ENCODE measurements at regions not wholly inside any gene's neighbourhood (a gene's known extent, or its start where the extent isn't known, plus 50 kb on each side); places are given as distances from the start of the nearest gene placed in this dataset.
"Not testable (repeated sequence)": the region's sequence is repeated elsewhere in the genome, so short reads cannot be mapped to it uniquely, and the experiment has no call there.

DNA sequence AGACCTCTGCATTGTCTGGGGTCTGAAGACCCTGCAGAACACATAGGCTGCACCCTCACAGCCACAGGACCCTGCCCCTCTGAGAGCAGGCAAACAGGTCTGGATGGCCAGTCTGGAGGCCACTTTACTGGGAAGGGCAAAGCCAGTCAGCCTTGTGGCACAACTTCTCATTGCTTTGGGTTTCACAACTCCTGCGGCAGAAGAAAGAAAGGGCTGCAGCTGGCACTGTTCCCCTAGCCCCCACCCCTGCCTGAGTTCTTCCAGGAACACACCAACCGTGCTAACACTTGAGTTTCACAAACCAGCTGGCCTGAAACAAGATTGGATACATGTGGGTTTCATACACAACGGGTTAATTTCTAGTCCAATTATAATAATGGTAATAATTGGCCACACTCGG is 276.5 kb upstream of the MGAT5 start:
- no peak for DNase-seq (ENCODE audit: low read depth)

GRCh38 chr2:133982256-133982655 is 271.6 kb upstream of the MGAT5 start:
- DNase-seq (ENCODE audit: low read depth) = no peak

GRCh38 chr2:133985563-133985962 is 268.3 kb upstream of the MGAT5 start:
- no peak for DNase-seq (ENCODE audit: low read depth)

- peak; percentile 9 for DNase-seq (ENCODE audit: low read depth)
Observed at GRCh38 chr2:133986081-133986837, 267.6 kb upstream of the MGAT5 start.

- no peak for DNase-seq (ENCODE audit: low read depth)
Observed at GRCh38 chr2:133986881-133987795, 266.7 kb upstream of the MGAT5 start.

DNA sequence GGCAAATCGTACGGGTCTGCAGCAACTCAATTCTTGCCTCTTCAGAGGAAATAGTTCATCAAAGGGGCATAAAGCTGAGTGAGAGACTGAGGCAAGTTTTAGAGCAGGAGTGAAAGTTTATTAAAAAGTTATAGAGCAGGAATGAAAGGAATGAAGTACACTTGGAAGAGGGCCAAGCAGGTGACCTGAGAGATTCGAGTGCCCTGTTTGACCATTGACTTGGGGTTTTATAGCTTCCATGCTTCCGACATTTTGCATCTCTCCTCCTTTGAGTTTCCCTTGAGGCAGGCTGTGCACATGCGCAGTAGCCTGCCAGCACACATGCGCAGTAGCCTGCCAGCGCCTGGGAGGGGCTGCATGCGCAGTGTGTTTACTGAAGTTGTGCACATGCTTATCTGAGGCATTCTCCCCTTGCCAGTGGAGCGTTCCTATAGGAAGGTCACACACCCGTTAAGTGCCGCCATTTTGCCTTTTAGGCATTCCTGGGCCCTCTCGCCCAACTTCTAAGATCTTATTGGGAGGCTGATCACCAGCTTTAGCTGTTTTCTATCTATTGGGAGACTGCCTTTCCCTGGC is 265.5 kb upstream of the MGAT5 start:
- DNase-seq (ENCODE audit: low read depth) = no peak

DNA sequence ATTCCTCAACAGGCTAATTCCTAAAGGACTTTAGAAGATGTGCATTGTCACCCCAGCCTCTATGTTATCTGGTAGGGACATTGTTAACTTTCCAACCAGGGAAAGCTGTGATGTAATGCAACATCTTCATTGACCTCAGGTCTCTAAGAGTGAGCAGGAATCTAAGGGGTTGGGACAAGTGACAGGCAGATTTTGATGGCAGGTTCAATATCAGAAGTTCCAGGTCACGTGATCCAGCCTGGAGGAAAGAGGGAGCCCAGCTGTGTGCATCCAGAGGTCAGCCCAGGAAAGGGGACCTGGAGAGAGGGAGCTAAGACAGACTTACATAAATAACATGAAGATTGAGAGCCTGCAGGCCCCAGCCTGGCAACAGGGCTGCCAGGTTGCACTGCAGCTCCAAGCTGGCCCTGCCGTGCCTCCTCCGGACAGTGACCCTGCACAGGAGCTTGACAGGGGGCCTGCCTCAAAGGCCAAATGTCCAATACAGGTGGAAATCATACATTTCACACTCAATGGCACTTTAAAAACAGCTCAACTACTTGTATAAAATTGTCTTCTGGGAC is 262.2 kb upstream of the MGAT5 start:
- no peak for DNase-seq (ENCODE audit: low read depth)

GRCh38 chr2:133992454-133992853 is 261.4 kb upstream of the MGAT5 start:
- no peak for DNase-seq (ENCODE audit: low read depth)

- no peak for DNase-seq (ENCODE audit: low read depth)
Observed at GRCh38 chr2:133993160-133993559, 260.7 kb upstream of the MGAT5 start.

DNA sequence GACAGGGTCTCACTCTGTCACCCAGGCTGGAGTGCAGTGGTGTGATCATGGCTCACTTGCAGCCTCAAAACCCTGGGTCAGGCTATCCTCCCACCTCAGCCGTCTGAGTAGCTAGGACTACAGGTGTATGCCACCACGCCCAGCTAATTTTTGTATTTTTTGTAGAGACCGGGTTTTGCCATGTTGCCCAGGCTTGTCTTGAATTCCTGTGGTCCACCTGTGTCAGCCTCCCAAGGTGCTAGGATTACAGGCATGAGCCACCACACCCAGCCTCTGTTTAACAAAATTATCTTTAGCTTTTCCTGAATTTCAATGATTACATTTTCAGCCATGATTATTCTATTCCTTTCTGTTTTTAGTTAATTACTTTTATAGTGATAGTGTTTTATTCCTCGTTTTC is 255.1 kb upstream of the MGAT5 start:
- DNase-seq (ENCODE audit: low read depth) = not testable (repeated sequence)

GRCh38 chr2:134002391-134002790 is 251.5 kb upstream of the MGAT5 start:
- DNase-seq (ENCODE audit: low read depth) = no peak

DNA sequence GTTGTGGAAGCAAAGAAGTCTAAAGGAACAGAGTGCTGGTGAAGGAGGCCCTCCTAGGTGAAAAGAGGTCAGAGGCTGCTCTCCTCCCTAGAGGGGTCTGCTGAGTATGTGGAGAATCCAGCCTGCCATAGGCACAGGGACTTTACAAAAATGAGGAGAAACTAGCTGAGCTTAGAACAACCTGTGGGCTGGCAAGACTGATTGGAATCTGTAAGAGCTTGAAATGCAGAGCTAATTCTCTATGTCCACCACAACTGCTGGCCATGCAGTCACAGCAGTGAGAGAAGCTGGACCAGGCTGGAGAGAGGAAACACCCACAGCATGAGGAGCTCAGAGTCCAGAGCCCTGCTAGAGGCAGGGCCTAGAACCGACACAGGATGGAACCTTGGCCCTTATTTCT is 251.0 kb upstream of the MGAT5 start:
- no peak for DNase-seq (ENCODE audit: low read depth)

- no peak for DNase-seq (ENCODE audit: low read depth)
Observed at GRCh38 chr2:134004467-134004866, 249.4 kb upstream of the MGAT5 start.

GRCh38 chr2:134008837-134009236 is 245.0 kb upstream of the MGAT5 start:
- DNase-seq (ENCODE audit: low read depth) = no peak

GRCh38 chr2:134009440-134009839 is 244.4 kb upstream of the MGAT5 start:
- no peak for DNase-seq (ENCODE audit: low read depth)

DNA sequence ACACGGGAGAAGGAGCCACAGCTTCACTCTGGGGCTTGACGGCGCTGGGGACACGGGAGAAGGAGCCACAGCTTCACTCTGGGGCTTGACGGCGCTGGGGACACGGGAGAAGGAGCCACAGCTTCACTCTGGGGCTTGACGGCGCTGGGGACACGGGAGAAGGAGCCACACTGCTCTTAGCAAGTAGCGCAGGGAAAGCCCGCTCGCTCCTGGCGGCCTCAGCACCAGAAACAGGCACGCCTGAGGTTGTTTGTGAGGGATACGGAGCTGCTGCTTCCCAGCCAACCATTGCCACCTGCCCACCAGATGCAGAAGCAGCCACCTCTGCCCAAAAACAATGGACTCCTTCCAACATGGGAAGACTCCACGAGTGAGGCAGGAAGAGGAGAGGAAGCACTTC is 244.0 kb upstream of the MGAT5 start:
- DNase-seq (ENCODE audit: low read depth) = not testable (repeated sequence)

DNA sequence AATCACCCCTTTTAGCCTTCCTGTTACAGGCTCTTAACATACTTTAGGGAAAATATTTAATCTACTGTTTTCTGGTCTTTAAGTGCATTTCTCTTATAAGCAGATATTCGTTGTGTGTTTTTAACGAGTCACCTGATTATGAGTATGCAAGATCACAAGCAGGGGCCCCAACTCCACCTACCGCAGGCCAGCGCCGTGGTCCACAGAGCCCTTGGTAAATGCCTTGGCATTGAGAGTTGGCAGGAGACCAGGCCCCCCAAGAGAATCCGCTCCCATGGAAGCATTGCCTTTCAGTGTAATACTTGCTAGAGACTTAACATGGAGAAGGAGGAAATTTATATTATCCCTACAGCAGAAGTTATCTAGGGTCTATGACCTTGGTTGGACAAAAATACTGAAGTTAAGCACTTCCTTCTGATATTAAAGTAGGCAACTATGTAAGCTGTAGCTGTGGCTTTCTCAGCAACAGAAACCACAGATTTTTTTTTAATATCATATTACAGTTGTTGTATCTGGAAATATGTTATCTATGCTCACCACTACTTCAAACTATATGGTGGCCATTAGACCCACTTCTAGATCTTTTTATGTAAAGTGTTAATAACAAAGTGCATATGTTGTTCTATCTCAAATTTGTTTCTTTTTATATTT is 241.8 kb upstream of the MGAT5 start:
- peak; percentile 4 for DNase-seq (ENCODE audit: low read depth)

GRCh38 chr2:134014196-134014960 is 239.5 kb upstream of the MGAT5 start:
- DNase-seq (ENCODE audit: low read depth) = no peak

GRCh38 chr2:134019871-134020270 is 234.0 kb upstream of the MGAT5 start:
- DNase-seq (ENCODE audit: low read depth) = no peak

DNA sequence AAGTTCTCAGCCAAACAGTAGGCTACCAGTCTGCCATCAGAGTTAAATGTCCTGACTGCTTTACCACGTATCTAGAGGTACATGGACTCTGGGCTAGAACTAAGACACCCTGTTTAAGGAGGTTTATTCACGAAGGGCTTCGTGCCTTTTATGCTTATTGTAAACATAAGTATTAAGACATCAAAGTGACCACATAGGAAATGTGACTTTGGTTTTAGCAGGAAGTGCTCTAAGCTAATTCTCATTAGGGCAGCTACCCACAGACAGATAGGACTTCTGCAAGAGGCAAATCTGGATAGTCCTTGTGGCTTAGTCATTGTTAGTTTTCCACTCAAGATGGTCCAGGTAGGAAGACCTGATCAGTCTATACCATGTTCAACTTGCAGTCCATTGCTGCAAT is 233.3 kb upstream of the MGAT5 start:
- DNase-seq (ENCODE audit: low read depth) = no peak

DNA sequence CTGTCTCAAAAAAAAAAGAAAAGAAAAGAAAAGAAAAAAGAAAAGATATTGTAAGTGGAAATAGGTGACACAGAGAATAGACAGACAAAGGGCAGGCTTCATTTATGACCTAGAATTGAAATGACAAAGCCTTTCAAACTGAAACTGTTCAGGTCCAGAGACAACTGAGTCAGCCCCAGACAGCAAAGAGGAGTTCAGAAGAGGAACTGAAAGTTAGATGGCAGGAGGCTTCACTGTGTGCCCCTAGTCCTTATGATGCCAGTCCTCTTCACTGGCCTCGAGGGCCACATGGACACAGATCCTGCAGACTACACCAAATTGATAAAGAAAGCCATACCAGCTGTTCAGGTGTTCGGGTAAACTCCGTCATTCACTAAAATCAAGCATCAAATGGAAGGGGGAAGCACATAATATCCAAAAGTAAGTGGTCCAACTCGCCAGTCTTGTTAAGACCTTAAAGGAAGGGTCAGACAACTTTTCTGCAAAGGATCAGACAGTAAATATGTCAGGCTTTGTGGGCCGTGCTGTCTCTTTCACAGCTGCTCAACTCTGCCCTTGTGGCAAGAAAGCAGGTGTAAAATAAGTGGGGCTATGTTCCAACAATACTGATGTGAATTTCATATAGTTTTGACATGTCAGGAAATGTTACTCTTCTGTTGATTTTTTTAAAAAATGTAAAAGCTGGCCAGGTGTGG is 231.9 kb upstream of the MGAT5 start:
- DNase-seq (ENCODE audit: low read depth) = no peak
